B cell (primary cell): ENCODE measurements at regions not wholly inside any gene's neighbourhood (a gene's known extent, or its start where the extent isn't known, plus 50 kb on each side); places are given as distances from the start of the nearest gene placed in this dataset.

Source experiments
- ATAC-seq: fragments of 200-7000 bp; cut with Tn5 transposase; one replicate; pipeline ENCODE4 v1.10.0; 2021; ENCODE audit warnings: low read depth, mild to moderate bottlenecking, moderate number of reproducible peaks, moderate library complexity
- CTCF ChIA-PET: fragments of 350-600 bp; sonication (Branson Sonifier 250); formaldehyde crosslinking; loops from one replicate; lab custom pipeline; 2021; ENCODE audit warnings: antibody characterized with exemption, inconsistent platforms; lab: Charles Lee
- POLR2A ChIA-PET: fragments of 350-600 bp; sonication (Branson Sonifier 250); formaldehyde crosslinking; loops from one replicate; lab custom pipeline; 2021; ENCODE audit warnings: antibody characterized with exemption; lab: Charles Lee
- DNase-seq: peaks from one replicate; pipeline ENCODE4 v3.0.0; 2013
- H2AFZ ChIP-seq: 2 replicates; pipeline ENCODE4 v1.6.1; 2012; ENCODE audit warnings: mild to moderate bottlenecking, low read depth, low read length; ENCODE audit not compliant: insufficient read depth, poor library complexity, severe bottlenecking
- H3K27ac ChIP-seq, 2 donors: 1 replicate in 1 of 2; 2 replicates in 1 of 2; pipeline ENCODE4 v1.5.1; 2012 to 2013; ENCODE audit warnings: low read length in 2 of 2, mild to moderate bottlenecking in 2 of 2, moderate library complexity in 1 of 2
- H3K27me3 ChIP-seq, 4 experiments: fragments of 200-600 bp in 1 of 4; sonication (generic) in 1 of 4; replicated peaks in 1 of 4; 1 replicate in 2 of 4; 2 replicates in 2 of 4; pipeline versions ENCODE4 v1.6.1 to v1.7.0; 2013 to 2016; ENCODE audit warnings: low read length in 3 of 4, mild to moderate bottlenecking in 2 of 4, mixed read lengths in 1 of 4, moderate library complexity in 1 of 4; ENCODE audit not compliant: insufficient read depth in 4 of 4, control insufficient read depth in 3 of 4; ENCODE audit errors: control extremely low read depth in 1 of 4
- H3K36me3 ChIP-seq, 2 experiments: replicated peaks in 1 of 2; 1 replicate in 1 of 2; 2 replicates in 1 of 2; pipeline versions ENCODE4 v1.6.1 to v1.7.1; 2013; ENCODE audit warnings: low read length in 1 of 2; ENCODE audit not compliant: insufficient read depth in 2 of 2, control insufficient read depth in 1 of 2; ENCODE audit errors: control extremely low read depth in 1 of 2, extremely low read depth in 1 of 2
- H3K4me1 ChIP-seq, 2 donors: fragments of 200-600 bp in 1 of 2; sonication (generic) in 1 of 2; 1 replicate in 1 of 2; 2 replicates in 1 of 2; pipeline versions ENCODE4 v1.5.1 to v1.6.1; 2013 to 2017; ENCODE audit warnings: low read length in 2 of 2; ENCODE audit not compliant: control insufficient read depth in 2 of 2, insufficient read depth in 2 of 2
- H3K4me2 ChIP-seq: replicated peaks from 2 replicates; pipeline ENCODE3; 2012; ENCODE audit warnings: mild to moderate bottlenecking, low read depth, low read length; ENCODE audit not compliant: poor library complexity, severe bottlenecking
- H3K4me3 ChIP-seq, 5 experiments: fragments of 200-600 bp in 1 of 5; sonication (generic) in 1 of 5; 1 replicate in 3 of 5; 2 replicates in 2 of 5; pipeline versions ENCODE4 v1.5.1 to v1.7.0; 2011 to 2016; ENCODE audit warnings: low read length in 4 of 5, mild to moderate bottlenecking in 4 of 5, low read depth in 2 of 5, control low read depth in 1 of 5, moderate library complexity in 1 of 5; ENCODE audit not compliant: insufficient read depth in 1 of 5; ENCODE audit errors: control extremely low read depth in 1 of 5, extremely low read depth in 1 of 5
- H3K79me2 ChIP-seq: fragments of 200-600 bp; sonication (generic); one replicate; pipeline ENCODE4 v1.6.0; 2016; ENCODE audit warnings: low read length; ENCODE audit not compliant: control insufficient read depth, insufficient read depth
- H3K9ac ChIP-seq: fragments of 200-600 bp; sonication (generic); 2 replicates; pipeline ENCODE4 v1.6.1; 2017; ENCODE audit warnings: mild to moderate bottlenecking, low read length, moderate library complexity
- H3K9me3 ChIP-seq, 3 donors: one replicate each; pipeline versions ENCODE4 v1.6.1 to v1.7.1; 2013; ENCODE audit warnings: low read length in 2 of 3; ENCODE audit not compliant: control insufficient read depth in 2 of 3, insufficient read depth in 1 of 3; ENCODE audit errors: control extremely low read depth in 1 of 3
- H4K20me1 ChIP-seq: 2 replicates; pipeline ENCODE4 v1.6.0; 2012; ENCODE audit warnings: mild to moderate bottlenecking, low read length; ENCODE audit not compliant: insufficient read depth, control insufficient read depth, poor library complexity, severe bottlenecking
- H3K27ac Mint-ChIP-seq: one replicate; pipeline ENCODE4 v1.8.0; 2021; ENCODE audit warnings: mixed read lengths
- H3K27me3 Mint-ChIP-seq: one replicate; pipeline ENCODE4 v1.8.0; 2021; ENCODE audit warnings: mixed read lengths
- H3K4me1 Mint-ChIP-seq: one replicate; pipeline ENCODE4 v1.8.0; 2021; ENCODE audit warnings: mixed read lengths
- H3K4me3 Mint-ChIP-seq: one replicate; pipeline ENCODE4 v1.8.0; 2021; ENCODE audit warnings: mixed read lengths
- H3K9me3 Mint-ChIP-seq: one replicate; pipeline ENCODE4 v1.8.0; 2022; ENCODE audit warnings: mixed read lengths; ENCODE audit not compliant: insufficient read depth
- CTCF ChIP-seq: fragments of 200-600 bp; IDR thresholded peaks from one replicate; pipeline ENCODE4 v1.8.0; 2022; ENCODE audit warnings: antibody characterized with exemption, mild to moderate bottlenecking
- EZH2 ChIP-seq: IDR thresholded peaks from 2 replicates; pipeline ENCODE4 v1.6.1; 2012; ENCODE audit warnings: borderline replicate concordance, low read depth, mild to moderate bottlenecking, moderate library complexity, low read length; ENCODE audit not compliant: insufficient read depth, poor library complexity, severe bottlenecking
- WGBS: methylation state at CpG from one replicate; pipeline ENCODE4 v1.1.5; 2013; ENCODE audit warnings: missing lambda C conversion rate; ENCODE audit not compliant: insufficient coverage; 5-methylcytosine and 5-hydroxymethylcytosine counted together
- intact Hi-C: fragments of 100-400 bp; cut with micrococcal nuclease; formaldehyde crosslinking; loops from one replicate; pipeline ENCODE4 v1.10.0; 2022

GRCh38 chr16:51851111-51851510 lies 695.8 kb downstream of the TOX3 start:
- H3K4me3 ChIP-seq, result no peak overlapping the region
- no peak overlapping the region for H3K9ac ChIP-seq
- ATAC-seq (no peak), DNase-seq (no peak)
- WGBS, result 83% methylated on average over 2 of the region's 3 CpGs
- H3K4me1 ChIP-seq, result no peaks in the 10 kb centered on the region
- Mint-ChIP-seq H3K4me3 (no peak overlapping the region), H3K4me1 (no peaks in the 10 kb centered on the region), H3K27me3 (no peaks in the 10 kb centered on the region), H3K27ac (no peak overlapping the region), H3K9me3 (no peaks in the 10 kb centered on the region)
- H3K36me3 ChIP-seq, result no peaks in the 10 kb centered on the region
- ChIA-PET POLR2A (no interaction called here), CTCF (no interaction called here)
- H3K27ac ChIP-seq, result no peak overlapping the region
- intact Hi-C loops, result loop anchor here (10.0 kb wide), 1 partner anchor 64 kb away; no protein-coding TSS in a partner anchor
- H3K27me3 ChIP-seq, result no peaks in the 10 kb centered on the region
- no peak overlapping the region for H3K4me2 ChIP-seq
- no peaks in the 10 kb centered on the region for H3K79me2 ChIP-seq
- H4K20me1 ChIP-seq, result no peaks in the 10 kb centered on the region
- H3K9me3 ChIP-seq, result peaks cover 0 to 4% (median 0%) of the 10 kb centered on the region in 3 donors
- TF ChIP-seq CTCF (no peak), EZH2 (no peak)
- no peak overlapping the region for H2AFZ ChIP-seq

- Mint-ChIP-seq H3K27me3 (no peaks in the 10 kb centered on the region), H3K4me3 (no peak overlapping the region), H3K4me1 (no peaks in the 10 kb centered on the region), H3K27ac (no peak overlapping the region), H3K9me3 (no peaks in the 10 kb centered on the region)
- POLR2A ChIA-PET, result no interaction called here
- ATAC-seq, result no peak
- no peaks in the 10 kb centered on the region for H3K79me2 ChIP-seq
- H3K9ac ChIP-seq, result no peak overlapping the region
- H2AFZ ChIP-seq, result no peak overlapping the region
- CTCF ChIA-PET, result no interaction called here
- no CpG with 5 or more reads among the region's 1 CpG for WGBS
- H3K27ac ChIP-seq, result no peak overlapping the region
- no peaks in the 10 kb centered on the region for H3K27me3 ChIP-seq
- no peaks in the 10 kb centered on the region for H3K36me3 ChIP-seq
- no peaks in the 10 kb centered on the region for H4K20me1 ChIP-seq
- H3K4me2 ChIP-seq, result no peak overlapping the region
- peaks cover 0 to 4% (median 0%) of the 10 kb centered on the region in 3 donors for H3K9me3 ChIP-seq
- H3K4me1 ChIP-seq, result no peaks in the 10 kb centered on the region
- TF ChIP-seq CTCF (no peak), EZH2 (no peak)
- intact Hi-C loops, result loop anchor here (10.0 kb wide), 1 partner anchor 65 kb away; no protein-coding TSS in a partner anchor
- no peak overlapping the region for H3K4me3 ChIP-seq
- no peak for DNase-seq
Observed at GRCh38 chr16:51849715-51850114, 697.2 kb downstream of the TOX3 start.
